ENCODE measurements at regions not wholly inside any gene's neighbourhood (a gene's known extent, or its start where the extent isn't known, plus 50 kb on each side); places are given as distances from the start of the nearest gene placed in this dataset.

DNA sequence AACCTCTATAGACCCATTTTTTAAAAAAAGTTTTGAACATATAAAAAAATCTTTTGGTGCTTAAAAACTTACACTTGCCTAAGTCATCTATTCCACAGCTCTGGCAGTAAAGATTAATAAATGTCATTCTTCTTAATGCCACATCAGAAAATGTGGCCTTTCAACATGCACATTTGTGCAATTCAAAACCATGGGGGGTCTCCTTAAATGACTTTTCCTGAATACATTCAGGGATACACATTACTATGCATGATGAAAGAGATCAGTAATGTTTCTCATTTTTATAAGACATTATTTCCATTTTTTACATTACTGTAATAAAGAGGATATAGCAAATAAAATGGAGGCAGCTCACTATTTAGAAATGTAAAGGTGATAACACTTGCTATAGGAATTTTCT lies 142.3 kb downstream of the RBM43 start:
- TF ChIP-seq POLR2AphosphoS5 (IDR thresholded peaks at IDR 0.05): no peak
- TF ChIP-seq CTCF (IDR thresholded peaks at IDR 0.05): no peak

Measured in esophagus muscularis mucosa (tissue), 3 donors.